Neural cell (in vitro differentiated cells): ENCODE measurements at regions not wholly inside any gene's neighbourhood (a gene's known extent, or its start where the extent isn't known, plus 50 kb on each side); places are given as distances from the start of the nearest gene placed in this dataset.

Source experiments
- EP300 ChIP-seq: fragments of 450-650 bp; conservative IDR thresholded peaks from 2 replicates; pipeline ENCODE4 v1.6.1; 2014; ENCODE audit warnings: antibody characterized with exemption, mild to moderate bottlenecking, moderate library complexity; ENCODE audit not compliant: poor library complexity, severe bottlenecking
- EZH2 ChIP-seq: fragments of 200-600, 300-800 bp; shearing (Covaris generic), sonication (generic); IDR thresholded peaks from 2 replicates; pipeline ENCODE4 v1.6.1; 2014; ENCODE audit warnings: antibody characterized with exemption, low read length, borderline replicate concordance, mild to moderate bottlenecking; ENCODE audit not compliant: insufficient read depth, poor library complexity, severe bottlenecking
- POLR2AphosphoS5 ChIP-seq: IDR thresholded peaks from 2 replicates; pipeline ENCODE4 v1.6.1; 2012
- RAD21 ChIP-seq: fragments of 450-650 bp; conservative IDR thresholded peaks from 2 replicates; pipeline ENCODE4 v1.6.1; 2014; ENCODE audit warnings: antibody characterized with exemption, mild to moderate bottlenecking, moderate library complexity
- TAF1 ChIP-seq: IDR thresholded peaks from 2 replicates; pipeline ENCODE4 v1.6.1; 2012; ENCODE audit warnings: low read depth
- TF ChIP-seq, protein P1 (sequence below): fragments of 450-650 bp; IDR thresholded peaks from 2 replicates; pipeline ENCODE4 v1.5.1; 2014; ENCODE audit warnings: antibody characterized with exemption, mild to moderate bottlenecking, moderate library complexity; ENCODE audit not compliant: poor library complexity, severe bottlenecking
- TF ChIP-seq, protein P2 (sequence below): IDR thresholded peaks from 2 replicates; pipeline ENCODE4 v1.6.1; 2012; ENCODE audit warnings: borderline replicate concordance

DNA sequence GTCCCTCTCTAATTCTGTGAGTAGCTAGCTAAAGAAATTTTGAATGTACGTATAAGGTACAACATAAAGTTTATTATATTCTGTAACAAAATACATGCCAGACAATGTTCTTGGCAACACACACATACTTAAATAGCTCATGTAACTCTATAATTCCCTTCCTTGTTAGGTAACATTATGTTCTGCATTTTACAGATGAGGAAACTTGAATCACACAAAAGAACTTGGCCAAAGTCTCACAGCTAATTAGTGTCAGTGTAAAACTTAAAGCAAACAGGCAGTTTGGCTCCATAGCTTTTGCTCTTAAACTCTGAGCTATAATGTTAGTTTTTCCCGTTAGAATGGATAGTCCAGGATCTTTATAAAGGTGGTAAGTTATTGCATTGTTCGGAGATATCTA lies 1091.8 kb upstream of the SLIT2 start:
- TF ChIP-seq, protein P1, sequence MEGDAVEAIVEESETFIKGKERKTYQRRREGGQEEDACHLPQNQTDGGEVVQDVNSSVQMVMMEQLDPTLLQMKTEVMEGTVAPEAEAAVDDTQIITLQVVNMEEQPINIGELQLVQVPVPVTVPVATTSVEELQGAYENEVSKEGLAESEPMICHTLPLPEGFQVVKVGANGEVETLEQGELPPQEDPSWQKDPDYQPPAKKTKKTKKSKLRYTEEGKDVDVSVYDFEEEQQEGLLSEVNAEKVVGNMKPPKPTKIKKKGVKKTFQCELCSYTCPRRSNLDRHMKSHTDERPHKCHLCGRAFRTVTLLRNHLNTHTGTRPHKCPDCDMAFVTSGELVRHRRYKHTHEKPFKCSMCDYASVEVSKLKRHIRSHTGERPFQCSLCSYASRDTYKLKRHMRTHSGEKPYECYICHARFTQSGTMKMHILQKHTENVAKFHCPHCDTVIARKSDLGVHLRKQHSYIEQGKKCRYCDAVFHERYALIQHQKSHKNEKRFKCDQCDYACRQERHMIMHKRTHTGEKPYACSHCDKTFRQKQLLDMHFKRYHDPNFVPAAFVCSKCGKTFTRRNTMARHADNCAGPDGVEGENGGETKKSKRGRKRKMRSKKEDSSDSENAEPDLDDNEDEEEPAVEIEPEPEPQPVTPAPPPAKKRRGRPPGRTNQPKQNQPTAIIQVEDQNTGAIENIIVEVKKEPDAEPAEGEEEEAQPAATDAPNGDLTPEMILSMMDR, result no peak
- no peak for TF ChIP-seq EP300
- no peak for TF ChIP-seq TAF1
- TF ChIP-seq EZH2, result no peak
- no peak for TF ChIP-seq POLR2AphosphoS5
- no peak for TF ChIP-seq RAD21
- TF ChIP-seq, protein P2, sequence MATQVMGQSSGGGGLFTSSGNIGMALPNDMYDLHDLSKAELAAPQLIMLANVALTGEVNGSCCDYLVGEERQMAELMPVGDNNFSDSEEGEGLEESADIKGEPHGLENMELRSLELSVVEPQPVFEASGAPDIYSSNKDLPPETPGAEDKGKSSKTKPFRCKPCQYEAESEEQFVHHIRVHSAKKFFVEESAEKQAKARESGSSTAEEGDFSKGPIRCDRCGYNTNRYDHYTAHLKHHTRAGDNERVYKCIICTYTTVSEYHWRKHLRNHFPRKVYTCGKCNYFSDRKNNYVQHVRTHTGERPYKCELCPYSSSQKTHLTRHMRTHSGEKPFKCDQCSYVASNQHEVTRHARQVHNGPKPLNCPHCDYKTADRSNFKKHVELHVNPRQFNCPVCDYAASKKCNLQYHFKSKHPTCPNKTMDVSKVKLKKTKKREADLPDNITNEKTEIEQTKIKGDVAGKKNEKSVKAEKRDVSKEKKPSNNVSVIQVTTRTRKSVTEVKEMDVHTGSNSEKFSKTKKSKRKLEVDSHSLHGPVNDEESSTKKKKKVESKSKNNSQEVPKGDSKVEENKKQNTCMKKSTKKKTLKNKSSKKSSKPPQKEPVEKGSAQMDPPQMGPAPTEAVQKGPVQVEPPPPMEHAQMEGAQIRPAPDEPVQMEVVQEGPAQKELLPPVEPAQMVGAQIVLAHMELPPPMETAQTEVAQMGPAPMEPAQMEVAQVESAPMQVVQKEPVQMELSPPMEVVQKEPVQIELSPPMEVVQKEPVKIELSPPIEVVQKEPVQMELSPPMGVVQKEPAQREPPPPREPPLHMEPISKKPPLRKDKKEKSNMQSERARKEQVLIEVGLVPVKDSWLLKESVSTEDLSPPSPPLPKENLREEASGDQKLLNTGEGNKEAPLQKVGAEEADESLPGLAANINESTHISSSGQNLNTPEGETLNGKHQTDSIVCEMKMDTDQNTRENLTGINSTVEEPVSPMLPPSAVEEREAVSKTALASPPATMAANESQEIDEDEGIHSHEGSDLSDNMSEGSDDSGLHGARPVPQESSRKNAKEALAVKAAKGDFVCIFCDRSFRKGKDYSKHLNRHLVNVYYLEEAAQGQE, result no peak
